H1 (cell line): ENCODE measurements at regions not wholly inside any gene's neighbourhood (a gene's known extent, or its start where the extent isn't known, plus 50 kb on each side); places are given as distances from the start of the nearest gene placed in this dataset.

ENCODE experiments used
- CBX5 ChIP-seq: fragments of 300-800, 300-1000 bp; sonication (generic); IDR thresholded peaks from 2 replicates; pipeline ENCODE4 v1.7.1; 2016; ENCODE audit warnings: antibody characterized with exemption, low read length, low read depth
- CEBPB ChIP-seq: IDR thresholded peaks from 2 replicates; pipeline ENCODE4 v1.6.1; 2012; ENCODE audit warnings: low read depth, low read length
- GTF2F1 ChIP-seq: IDR thresholded peaks from 2 replicates; pipeline ENCODE4 v1.6.1; 2012; ENCODE audit warnings: low read depth, low read length, improper control_type of control experiment, borderline replicate concordance
- KDM5A ChIP-seq: fragments of 200-600 bp; IDR thresholded peaks from 2 replicates; pipeline ENCODE4 v1.7.1; 2012; ENCODE audit warnings: mild to moderate bottlenecking, low read length, inconsistent platforms, mixed read lengths
- RAD21 ChIP-seq, 2 experiments: IDR thresholded peaks in 1 of 2; conservative IDR thresholded peaks in 1 of 2; 2 replicates each; pipeline ENCODE4 v1.6.1; 2011; ENCODE audit warnings: low read depth in 2 of 2, low read length in 2 of 2, improper control_type of control experiment in 1 of 2, inconsistent platforms in 1 of 2, mild to moderate bottlenecking in 1 of 2, moderate library complexity in 1 of 2
- SAP30 ChIP-seq: fragments of 300-600 bp; sonication (generic); IDR thresholded peaks from 2 replicates; pipeline ENCODE4 v1.7.1; 2012; ENCODE audit warnings: low read length, moderate library complexity, mild to moderate bottlenecking, inconsistent platforms; ENCODE audit not compliant: insufficient read depth, insufficient replicate concordance
- ZNF274 ChIP-seq: IDR thresholded peaks from 2 replicates; pipeline ENCODE4 v1.7.0; 2012; ENCODE audit warnings: low read length, borderline replicate concordance; ENCODE audit errors: extremely low read depth
- TF ChIP-seq, protein P1 (sequence below): IDR thresholded peaks from 2 replicates; pipeline ENCODE4 v1.6.1; 2011; ENCODE audit warnings: low read depth, mild to moderate bottlenecking, low read length; ENCODE audit not compliant: insufficient read depth

DNA sequence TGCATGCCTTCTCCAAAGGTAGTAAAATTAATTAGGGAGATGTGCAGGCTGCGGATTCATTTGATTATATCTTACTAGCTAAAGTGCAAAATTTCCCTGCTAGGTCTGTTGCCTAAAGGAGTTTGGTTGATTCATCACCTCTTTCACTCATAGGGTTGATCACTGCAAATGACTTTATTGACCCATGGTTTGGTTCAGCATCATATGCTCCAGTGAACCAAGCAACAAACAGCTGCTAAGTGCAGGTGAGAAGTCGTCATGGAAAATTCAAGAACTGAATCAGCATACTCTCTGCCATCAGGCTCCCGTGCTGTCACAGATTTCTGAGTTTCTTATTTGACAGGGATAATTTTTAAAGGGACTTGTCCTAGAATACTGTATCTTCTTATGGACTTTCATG is 571.8 kb upstream of the CDH18 start (continued):
- TF ChIP-seq SAP30 = no peak
- TF ChIP-seq CBX5 = no peak
- no peak for TF ChIP-seq GTF2F1
- no peak for TF ChIP-seq CEBPB
- TF ChIP-seq, protein P1, sequence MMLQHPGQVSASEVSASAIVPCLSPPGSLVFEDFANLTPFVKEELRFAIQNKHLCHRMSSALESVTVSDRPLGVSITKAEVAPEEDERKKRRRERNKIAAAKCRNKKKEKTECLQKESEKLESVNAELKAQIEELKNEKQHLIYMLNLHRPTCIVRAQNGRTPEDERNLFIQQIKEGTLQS = no peak
- no peak for TF ChIP-seq ZNF274
- TF ChIP-seq KDM5A = no peak
- no peak for TF ChIP-seq RAD21 (IDR thresholded peaks at IDR 0.05 in 1 of 2, conservative IDR thresholded peaks at IDR 0.05 in 1 of 2; ENCODE audit: low read depth in 2 of 2, low read length in 2 of 2)
